ENCODE measurements at regions not wholly inside any gene's neighbourhood (a gene's known extent, or its start where the extent isn't known, plus 50 kb on each side); places are given as distances from the start of the nearest gene placed in this dataset.
"Not testable (repeated sequence)": the region's sequence is repeated elsewhere in the genome, so short reads cannot be mapped to it uniquely, and the experiment has no call there.

- peak; percentile 57 for DNase-seq
These were observed 668.0 kb upstream of the LCORL start for GRCh38 chr4:18689308-18690115.

- not testable (repeated sequence) for DNase-seq
These were observed 666.8 kb upstream of the LCORL start for GRCh38 chr4:18688351-18688750.

- DNase-seq: no peak
These were observed 664.9 kb upstream of the LCORL start for GRCh38 chr4:18686338-18687037.

GRCh38 chr4:18684932-18685331 lies 663.4 kb upstream of the LCORL start:
- DNase-seq: no peak

- no peak for DNase-seq
These were observed 655.0 kb upstream of the LCORL start for GRCh38 chr4:18676526-18676915.

- no peak for DNase-seq
These were observed 654.3 kb upstream of the LCORL start for GRCh38 chr4:18675586-18676525.

- no peak for DNase-seq
These were observed 648.5 kb upstream of the LCORL start for GRCh38 chr4:18670034-18670433.

GRCh38 chr4:18669390-18669789 lies 647.8 kb upstream of the LCORL start:
- DNase-seq: no peak

GRCh38 chr4:18666322-18666721 lies 644.8 kb upstream of the LCORL start:
- DNase-seq: no peak

GRCh38 chr4:18664171-18664570 lies 642.6 kb upstream of the LCORL start:
- DNase-seq: no peak

- DNase-seq: no peak
These were observed 623.8 kb upstream of the LCORL start for GRCh38 chr4:18645351-18645750.

GRCh38 chr4:18641334-18641733 lies 619.8 kb upstream of the LCORL start:
- no peak for DNase-seq

GRCh38 chr4:18638031-18638430 lies 616.5 kb upstream of the LCORL start:
- DNase-seq: no peak

GRCh38 chr4:18636001-18636585 lies 614.5 kb upstream of the LCORL start:
- DNase-seq: no peak

- DNase-seq: no peak
These were observed 614.0 kb upstream of the LCORL start for GRCh38 chr4:18635531-18635930.

- no peak for DNase-seq
These were observed 610.0 kb upstream of the LCORL start for GRCh38 chr4:18631586-18631985.

- no peak for DNase-seq
These were observed 608.9 kb upstream of the LCORL start for GRCh38 chr4:18630218-18631110.

- DNase-seq: no peak
These were observed 606.0 kb upstream of the LCORL start for GRCh38 chr4:18627447-18628005.

GRCh38 chr4:18626996-18627395 lies 605.4 kb upstream of the LCORL start:
- DNase-seq: no peak

GRCh38 chr4:18626366-18626765 lies 604.8 kb upstream of the LCORL start:
- DNase-seq: no peak

GRCh38 chr4:18621186-18621585 lies 599.6 kb upstream of the LCORL start:
- no peak for DNase-seq

- no peak for DNase-seq
These were observed 595.2 kb upstream of the LCORL start for GRCh38 chr4:18616720-18617119.

Measured in fibroblast of skin of right quadriceps (primary cell).